ENCODE measurements at regions not wholly inside any gene's neighbourhood (a gene's known extent, or its start where the extent isn't known, plus 50 kb on each side); places are given as distances from the start of the nearest gene placed in this dataset.

DNA sequence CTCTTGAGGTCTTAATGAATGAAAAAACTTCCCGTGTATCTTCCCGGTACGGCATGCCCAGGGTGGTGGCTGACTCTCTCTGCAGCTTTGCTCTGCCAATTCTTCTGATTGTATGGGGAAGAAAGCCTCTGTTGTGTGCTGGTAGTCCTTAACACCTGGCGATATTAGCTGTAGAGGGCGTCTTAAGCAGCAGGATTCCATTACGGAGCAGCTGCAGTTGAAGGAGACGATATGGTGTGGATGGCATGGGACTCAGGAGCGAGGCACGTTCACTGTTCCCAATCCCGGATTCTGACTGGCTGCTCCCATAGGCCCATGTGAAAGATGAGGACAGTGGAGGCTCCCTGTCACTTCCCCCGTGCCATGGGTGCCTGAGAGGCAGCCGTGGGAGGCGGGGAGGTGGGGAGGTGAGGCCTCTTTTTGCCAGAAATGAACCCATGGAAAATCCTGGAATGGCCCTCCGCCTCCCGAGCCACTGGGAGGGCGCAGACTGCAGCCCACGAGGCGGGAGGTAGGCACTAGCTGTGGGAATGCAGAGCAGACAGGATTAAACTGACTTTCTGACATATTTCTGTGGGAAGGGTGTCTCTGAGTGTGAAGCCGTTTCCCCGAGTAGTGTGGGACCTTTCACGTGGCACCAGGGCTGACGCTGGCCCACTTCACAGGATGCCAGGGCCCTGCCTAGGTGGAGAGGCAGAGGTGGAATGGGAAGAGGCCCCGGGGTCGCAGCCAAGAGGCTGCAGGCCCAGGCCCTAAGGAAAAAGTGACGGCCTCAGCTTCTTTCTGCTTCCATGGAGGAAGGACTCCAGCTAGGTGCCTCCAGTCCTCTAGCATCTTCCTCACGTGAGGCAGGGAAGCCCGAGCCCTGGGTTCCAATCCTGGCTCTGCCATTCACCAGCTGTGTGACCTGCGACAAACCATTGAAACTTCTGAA is 121.4 kb upstream of the CD82 start:
- no peaks in the 10 kb centered on the region for H3K4me1 Mint-ChIP-seq
- H3K27ac Mint-ChIP-seq: no peak overlapping the region
- H3K27me3 Mint-ChIP-seq: peaks cover 12% of the 10 kb centered on the region
- H3K36me3 Mint-ChIP-seq: no peaks in the 10 kb centered on the region
- POLR2A ChIA-PET: no interaction called here
- ATAC-seq (ENCODE audit: low read depth): no peak
- no peak overlapping the region for H3K4me3 Mint-ChIP-seq
- DNase-seq: no peak
- peaks cover 2% of the 10 kb centered on the region for H3K9me3 Mint-ChIP-seq

DNA sequence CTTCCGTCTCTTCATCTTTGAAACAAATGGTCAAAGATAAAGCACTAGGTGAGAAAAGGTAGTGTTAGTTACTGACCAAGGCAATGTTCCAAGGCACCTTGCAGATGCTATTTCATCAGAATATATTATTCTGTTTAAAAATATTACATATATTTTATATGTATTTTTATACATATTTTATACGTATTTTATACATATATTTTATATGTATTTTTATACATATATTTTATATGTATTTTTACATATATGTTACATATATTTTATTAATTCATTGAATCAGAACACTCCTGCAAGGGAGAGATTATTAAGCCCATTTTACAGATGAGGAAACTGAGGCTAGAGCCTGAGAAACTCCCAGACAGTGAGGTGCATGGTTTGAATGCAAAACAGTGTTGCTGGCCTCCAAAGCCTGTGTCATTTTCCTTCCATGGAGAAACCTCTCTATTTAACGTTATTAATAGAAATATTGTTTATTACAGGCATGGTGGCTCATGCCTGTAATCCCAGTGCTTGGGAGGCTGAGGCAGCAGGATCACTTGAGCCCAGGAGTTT is 120.6 kb upstream of the CD82 start:
- POLR2A ChIA-PET: no interaction called here
- no peak for DNase-seq
- Mint-ChIP-seq H3K27ac (no peak overlapping the region), H3K4me1 (no peaks in the 10 kb centered on the region), H3K27me3 (peaks cover 9% of the 10 kb centered on the region), H3K36me3 (no peaks in the 10 kb centered on the region), H3K9me3 (peaks cover 2% of the 10 kb centered on the region), H3K4me3 (no peak overlapping the region)
- ATAC-seq (ENCODE audit: low read depth): no peak

DNA sequence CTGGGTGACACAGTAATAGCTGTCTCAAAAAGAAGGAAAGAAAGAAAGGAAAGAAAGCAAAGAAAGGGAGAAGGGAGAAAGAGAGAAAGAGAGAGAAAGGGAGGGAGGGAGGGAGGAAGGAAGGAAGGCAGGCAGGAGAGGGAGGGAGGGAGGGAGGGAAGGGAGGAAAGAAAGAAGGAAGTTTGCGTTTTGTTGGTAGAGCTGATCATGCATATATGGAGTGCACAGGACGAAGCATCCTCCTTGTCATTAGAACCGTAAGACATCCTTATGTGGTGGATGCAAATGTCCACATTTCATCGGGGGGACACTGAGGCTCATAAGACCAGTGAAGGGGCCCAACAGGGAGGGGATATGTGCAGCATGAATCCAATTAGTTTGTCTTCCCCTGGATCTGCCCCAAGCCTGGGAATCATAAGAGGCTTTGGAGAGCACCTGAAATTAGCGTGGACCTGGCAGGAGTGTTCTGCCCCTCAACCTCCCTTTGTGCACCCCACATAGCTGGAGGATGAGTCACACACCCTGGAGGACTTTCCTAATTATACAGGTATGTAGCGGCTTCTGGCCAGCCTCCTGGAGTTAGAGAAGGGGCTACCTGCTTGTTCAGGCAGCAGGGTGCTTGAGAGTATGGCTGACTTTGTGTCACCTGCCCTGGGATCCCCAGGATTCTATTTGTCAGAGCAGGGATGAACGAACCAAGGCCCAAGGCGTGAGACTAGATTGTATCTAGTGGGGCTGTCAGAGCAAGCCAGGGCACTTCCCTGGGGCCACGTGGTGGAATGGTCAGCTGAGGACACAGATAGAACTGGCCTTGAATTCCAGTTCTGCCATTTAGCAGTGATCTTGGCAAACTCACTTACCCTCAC is 119.7 kb upstream of the CD82 start:
- POLR2A ChIA-PET: no interaction called here

DNA sequence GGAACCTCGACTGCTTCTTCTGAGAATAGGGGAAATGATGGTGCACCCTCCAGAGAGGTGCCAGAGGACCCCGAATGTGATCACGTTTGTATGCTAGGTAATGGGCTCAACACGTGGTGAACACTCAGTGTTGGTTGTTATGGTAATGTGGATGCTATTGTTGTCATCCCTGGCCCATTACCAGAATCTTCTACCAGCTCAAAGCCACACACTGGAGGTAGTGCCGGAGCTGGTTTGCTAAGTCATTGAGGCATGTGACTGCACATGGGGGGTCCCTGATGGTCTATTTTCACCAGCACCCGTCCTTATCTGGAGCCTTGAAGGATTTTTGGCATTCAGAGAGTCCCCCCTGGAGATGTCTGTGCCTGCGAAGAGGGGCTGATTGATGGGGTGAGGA is 119.1 kb upstream of the CD82 start:
- peaks cover 6% of the 10 kb centered on the region for H3K27me3 Mint-ChIP-seq
- H3K36me3 Mint-ChIP-seq: no peaks in the 10 kb centered on the region
- H3K9me3 Mint-ChIP-seq: peaks cover 2% of the 10 kb centered on the region
- DNase-seq: no peak
- POLR2A ChIA-PET: no interaction called here
- H3K27ac Mint-ChIP-seq: no peak overlapping the region
- H3K4me1 Mint-ChIP-seq: no peaks in the 10 kb centered on the region
- H3K4me3 Mint-ChIP-seq: no peak overlapping the region
- no peak for ATAC-seq (ENCODE audit: low read depth)

More for the DNA sequence above, 119.7 kb upstream of the CD82 start:
- Mint-ChIP-seq H3K27ac (no peak overlapping the region), H3K4me3 (no peak overlapping the region), H3K4me1 (no peaks in the 10 kb centered on the region), H3K36me3 (no peaks in the 10 kb centered on the region), H3K27me3 (peaks cover 4% of the 10 kb centered on the region), H3K9me3 (peaks cover 2% of the 10 kb centered on the region)
- ATAC-seq (ENCODE audit: low read depth): no peak
- no peak for DNase-seq

DNA sequence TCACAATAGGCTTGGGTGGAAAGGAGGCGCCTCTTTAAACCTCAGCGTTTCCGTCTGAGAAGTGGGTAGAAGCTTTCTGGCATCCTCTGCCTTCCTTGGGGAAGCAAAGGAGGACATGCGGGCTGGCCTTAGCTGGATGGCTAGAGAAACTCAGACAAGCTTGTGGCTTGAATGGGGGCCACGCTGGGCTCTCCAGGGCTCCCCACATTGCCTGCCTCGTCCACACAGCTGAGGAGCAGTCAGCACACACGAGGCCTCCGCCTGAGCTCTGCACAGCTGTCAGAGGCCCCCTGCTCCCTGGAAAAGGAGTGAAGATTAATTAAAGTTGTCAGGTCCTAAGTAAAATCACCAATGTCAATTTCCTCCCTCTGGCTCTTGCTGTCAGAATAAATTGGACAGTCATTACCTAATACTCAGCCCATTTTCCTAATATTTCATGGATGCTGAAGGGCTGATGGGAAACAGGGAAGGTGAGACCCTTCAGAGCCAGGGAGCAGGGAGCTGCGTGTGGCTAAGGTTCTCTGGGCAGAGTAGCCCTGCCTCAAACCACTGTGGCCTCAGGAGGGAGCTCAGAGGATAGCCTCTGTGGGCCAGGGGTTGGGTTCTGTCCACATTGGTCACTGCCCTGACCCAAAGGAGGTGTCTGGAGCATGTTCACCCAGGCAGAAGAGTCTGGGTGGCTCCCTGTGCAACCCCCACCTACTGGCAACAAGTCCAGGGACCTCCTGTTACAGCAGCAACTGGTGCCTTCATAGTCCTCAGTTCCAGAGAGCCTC is 118.3 kb upstream of the CD82 start:
- Mint-ChIP-seq H3K27me3 (peaks cover 2% of the 10 kb centered on the region), H3K27ac (no peak overlapping the region), H3K36me3 (no peaks in the 10 kb centered on the region), H3K4me3 (no peak overlapping the region), H3K9me3 (peaks cover 2% of the 10 kb centered on the region), H3K4me1 (no peaks in the 10 kb centered on the region)
- POLR2A ChIA-PET: no interaction called here
- ATAC-seq (ENCODE audit: low read depth) (no peak), DNase-seq (no peak)

DNA sequence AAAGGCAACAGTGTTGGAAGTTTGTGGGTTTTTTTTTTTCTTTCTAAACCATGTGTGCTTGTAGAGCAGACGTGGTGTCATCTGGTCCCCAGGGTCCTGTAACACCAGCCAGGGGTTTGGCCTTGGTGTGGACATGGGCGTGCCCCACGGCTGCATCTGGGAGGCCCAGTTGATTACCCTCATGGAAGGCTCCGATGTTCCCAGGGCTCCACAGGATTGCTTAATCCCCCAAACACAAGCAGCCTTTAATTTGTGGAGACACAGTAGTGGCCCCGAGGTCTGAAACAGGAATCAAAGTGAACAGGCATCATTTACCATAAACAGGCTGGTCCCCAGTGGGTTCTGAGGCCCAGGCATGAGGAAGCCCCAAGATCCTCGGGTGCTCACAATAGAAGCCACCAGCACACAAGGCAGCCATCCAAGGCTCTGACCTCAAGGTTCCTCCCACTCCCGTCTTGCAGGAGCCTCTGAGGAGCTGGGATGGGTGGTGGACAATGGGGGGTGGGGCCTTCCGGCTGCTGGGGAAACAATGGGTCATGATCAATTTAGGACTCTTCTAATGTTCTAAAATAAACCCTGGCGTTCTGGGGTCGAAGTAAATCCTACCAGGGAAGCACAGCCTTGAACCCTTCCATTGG is 115.0 kb upstream of the CD82 start:
- H3K9me3 Mint-ChIP-seq: no peaks in the 10 kb centered on the region
- no peak overlapping the region for H3K4me3 Mint-ChIP-seq
- DNase-seq: no peak
- no peak for ATAC-seq (ENCODE audit: low read depth)
- no peaks in the 10 kb centered on the region for H3K4me1 Mint-ChIP-seq
- no peaks in the 10 kb centered on the region for H3K36me3 Mint-ChIP-seq
- POLR2A ChIA-PET: no interaction called here
- no peak overlapping the region for H3K27ac Mint-ChIP-seq
- peaks cover 2% of the 10 kb centered on the region for H3K27me3 Mint-ChIP-seq

DNA sequence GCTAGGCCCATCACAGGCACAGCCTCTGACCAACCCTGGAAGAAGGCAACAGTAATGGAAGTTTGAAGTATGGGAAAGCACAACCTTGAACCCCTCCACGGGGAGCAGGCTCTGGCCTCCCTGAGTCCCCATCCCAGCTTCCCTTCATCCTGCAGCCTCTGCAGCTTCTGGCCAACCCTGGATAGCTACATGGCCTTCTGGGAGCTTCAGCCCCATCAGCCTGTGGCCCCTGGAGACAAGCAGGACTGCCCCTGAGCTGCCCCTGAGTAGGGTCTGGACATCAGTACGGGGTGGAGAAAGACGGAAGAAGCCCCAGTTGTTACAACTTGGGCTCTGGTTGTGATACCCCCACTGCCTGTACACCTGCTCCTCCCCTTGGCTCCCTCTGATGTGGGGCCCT is 113.8 kb upstream of the CD82 start:
- Mint-ChIP-seq H3K27ac (no peak overlapping the region), H3K27me3 (peaks cover 2% of the 10 kb centered on the region), H3K9me3 (no peaks in the 10 kb centered on the region), H3K4me1 (no peaks in the 10 kb centered on the region), H3K4me3 (no peak overlapping the region), H3K36me3 (no peaks in the 10 kb centered on the region)
- POLR2A ChIA-PET: no interaction called here
- no peak for DNase-seq
- no peak for ATAC-seq (ENCODE audit: low read depth)

DNA sequence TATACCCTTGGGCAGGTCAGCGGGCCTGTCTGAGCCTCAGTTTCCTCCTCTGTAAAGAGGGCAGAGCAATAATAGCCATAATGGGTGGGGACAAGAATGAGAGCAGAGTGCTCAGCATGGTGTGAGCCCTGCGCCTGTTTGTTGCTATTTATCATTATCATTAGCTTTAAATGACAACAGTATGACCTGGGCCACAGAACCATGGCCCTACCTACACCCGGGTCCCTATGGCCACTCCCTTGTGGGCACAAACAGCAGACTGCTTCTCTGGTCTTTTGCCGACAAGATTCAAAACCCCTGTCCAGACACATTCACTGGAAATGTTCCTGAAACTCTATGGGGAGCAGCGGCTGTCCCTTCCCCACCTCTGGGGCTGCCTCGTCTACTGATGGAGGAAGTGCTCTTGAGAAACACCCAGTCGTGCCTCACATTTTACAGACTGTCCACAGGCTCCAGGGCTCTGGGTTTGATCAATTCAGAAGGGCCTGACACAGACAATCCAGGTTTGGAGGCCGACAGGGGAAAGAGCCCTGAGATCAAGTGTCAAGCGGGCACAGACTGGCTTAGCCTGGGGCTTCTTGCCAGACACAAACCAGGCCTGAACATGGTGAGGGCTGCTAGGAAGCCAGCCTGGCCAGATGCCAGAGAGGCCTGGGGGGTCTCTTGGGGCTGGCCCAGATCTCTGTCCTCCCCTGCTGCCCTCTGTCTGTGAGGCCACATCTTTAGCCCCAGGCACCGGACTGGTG is 112.5 kb upstream of the CD82 start:
- POLR2A ChIA-PET: no interaction called here
- Mint-ChIP-seq H3K9me3 (no peaks in the 10 kb centered on the region), H3K36me3 (no peaks in the 10 kb centered on the region), H3K4me3 (no peak overlapping the region), H3K4me1 (no peaks in the 10 kb centered on the region), H3K27me3 (peaks cover 3% of the 10 kb centered on the region), H3K27ac (no peak overlapping the region)
- ATAC-seq (ENCODE audit: low read depth) (no peak), DNase-seq (no peak)

DNA sequence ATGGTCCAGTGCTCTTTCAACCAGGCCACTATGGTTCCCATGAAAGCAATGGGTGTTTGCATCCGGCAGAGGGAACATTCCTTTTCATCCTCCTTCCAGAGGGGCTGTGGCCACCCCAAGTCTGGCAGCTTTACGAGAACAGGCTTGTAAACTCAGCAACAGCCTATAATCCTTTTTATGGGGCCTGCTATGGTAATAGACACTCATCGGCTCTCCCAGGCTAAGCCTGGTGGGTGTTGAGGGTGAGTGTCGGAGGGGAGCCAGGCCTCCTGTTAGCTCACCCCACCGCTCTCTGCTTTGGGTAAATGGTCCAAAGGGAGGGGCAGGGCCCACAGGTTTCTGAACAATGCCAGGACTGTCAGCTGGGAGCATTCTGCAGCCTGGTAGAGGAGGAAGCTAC is 111.6 kb upstream of the CD82 start:
- H3K27ac Mint-ChIP-seq: no peak overlapping the region
- ATAC-seq (ENCODE audit: low read depth) (no peak), DNase-seq (no peak)
- no peaks in the 10 kb centered on the region for H3K4me1 Mint-ChIP-seq
- H3K27me3 Mint-ChIP-seq: peaks cover 9% of the 10 kb centered on the region
- no peaks in the 10 kb centered on the region for H3K36me3 Mint-ChIP-seq
- no peak overlapping the region for H3K4me3 Mint-ChIP-seq
- H3K9me3 Mint-ChIP-seq: no peaks in the 10 kb centered on the region
- POLR2A ChIA-PET: no interaction called here

DNA sequence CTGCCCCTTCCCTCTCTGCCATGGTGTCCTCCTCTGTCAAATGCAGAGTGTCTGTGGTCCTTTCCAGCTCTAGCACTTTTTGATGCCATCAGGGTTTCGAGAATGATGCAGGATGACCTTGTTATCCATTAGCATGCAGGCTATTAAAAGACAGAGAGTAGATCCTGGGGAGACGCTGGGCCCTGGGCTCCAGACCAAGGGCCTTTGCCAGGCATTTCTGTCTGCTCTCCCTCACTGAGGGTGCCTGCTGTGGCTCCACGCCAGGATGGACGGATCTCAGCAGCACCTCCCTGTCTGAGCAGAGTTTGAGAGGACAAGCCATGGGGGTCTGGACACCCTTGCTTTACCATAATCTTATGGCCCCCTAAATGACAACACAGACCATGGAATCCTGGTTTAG is 110.8 kb upstream of the CD82 start:
- Mint-ChIP-seq H3K27ac (no peak overlapping the region), H3K27me3 (peaks cover 12% of the 10 kb centered on the region), H3K36me3 (no peaks in the 10 kb centered on the region), H3K4me3 (no peak overlapping the region), H3K4me1 (no peaks in the 10 kb centered on the region), H3K9me3 (no peaks in the 10 kb centered on the region)
- POLR2A ChIA-PET: no interaction called here
- DNase-seq (no peak), ATAC-seq (ENCODE audit: low read depth) (no peak)

DNA sequence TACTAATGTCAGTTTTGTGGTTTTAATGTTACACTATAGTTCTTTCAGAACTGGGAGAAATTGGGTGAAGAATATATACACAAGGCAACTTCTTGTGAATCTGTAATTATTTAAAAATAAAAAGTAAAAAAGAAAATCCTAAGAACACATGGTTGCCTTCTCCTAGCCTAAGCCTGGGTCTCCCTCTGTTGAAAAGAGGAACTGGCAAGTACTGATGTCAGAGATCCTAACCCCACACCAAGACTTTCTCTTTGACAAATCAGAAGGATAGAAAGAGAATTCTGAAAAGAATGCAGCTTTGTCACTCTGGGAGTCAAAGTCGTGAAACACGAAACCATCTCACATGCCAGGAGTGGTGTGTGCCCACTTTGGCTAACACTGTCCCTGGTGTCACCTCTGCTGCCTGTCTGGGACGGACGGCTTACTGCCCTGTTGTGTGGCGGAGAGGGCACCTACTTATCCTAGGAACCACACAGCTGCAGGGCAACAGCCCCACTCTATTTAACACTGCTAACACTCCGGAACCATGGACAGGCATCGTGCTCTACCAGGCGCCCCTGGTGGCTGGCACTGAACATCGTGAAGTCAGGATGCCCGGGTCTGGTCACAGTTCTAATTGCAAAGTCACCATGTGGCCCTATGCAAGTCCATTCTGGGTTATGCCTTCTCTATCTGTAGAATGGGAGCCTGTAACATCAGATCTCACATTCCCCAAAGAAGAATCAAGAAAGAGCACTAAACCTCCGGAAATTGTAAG is 108.7 kb upstream of the CD82 start:
- Mint-ChIP-seq H3K27me3 (peaks cover 13% of the 10 kb centered on the region), H3K9me3 (no peaks in the 10 kb centered on the region), H3K36me3 (no peaks in the 10 kb centered on the region), H3K4me1 (no peaks in the 10 kb centered on the region), H3K27ac (no peak overlapping the region), H3K4me3 (no peak overlapping the region)
- no peak for DNase-seq
- POLR2A ChIA-PET: no interaction called here
- ATAC-seq (ENCODE audit: low read depth): no peak

DNA sequence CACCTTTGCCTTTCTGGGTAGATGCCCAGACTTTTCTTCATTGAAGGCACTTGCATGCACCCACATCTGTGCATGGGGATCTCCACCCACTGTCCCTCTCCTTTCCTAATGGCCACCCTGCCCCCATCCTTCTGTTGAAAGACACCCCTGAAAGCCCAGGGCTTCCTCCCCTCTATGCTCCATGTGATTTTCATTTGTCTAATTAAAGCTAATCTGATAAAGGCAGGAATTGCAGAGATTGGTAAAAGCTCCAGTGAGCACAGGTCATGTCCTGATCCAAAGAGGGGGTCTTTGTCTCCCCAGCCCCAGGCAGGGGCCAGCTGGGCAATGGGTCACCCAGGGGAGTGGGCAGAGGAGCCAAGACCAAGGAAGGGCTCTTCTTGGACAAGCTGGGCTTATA is 107.6 kb upstream of the CD82 start:
- no peaks in the 10 kb centered on the region for H3K9me3 Mint-ChIP-seq
- no peak for ATAC-seq (ENCODE audit: low read depth)
- POLR2A ChIA-PET: interaction anchor here (0.5 kb wide), 1 partner anchor 29 kb away, joined by 5 read pairs; no protein-coding TSS in a partner anchor
- peaks cover 13% of the 10 kb centered on the region for H3K27me3 Mint-ChIP-seq
- H3K27ac Mint-ChIP-seq: no peak overlapping the region
- H3K36me3 Mint-ChIP-seq: no peaks in the 10 kb centered on the region
- H3K4me1 Mint-ChIP-seq: no peaks in the 10 kb centered on the region
- DNase-seq: no peak
- no peak overlapping the region for H3K4me3 Mint-ChIP-seq
